GM18505 (cell line): ENCODE measurements at regions not wholly inside any gene's neighbourhood (a gene's known extent, or its start where the extent isn't known, plus 50 kb on each side); places are given as distances from the start of the nearest gene placed in this dataset.

Experiments used
- ATAC-seq: cut with Tn5 transposase; IDR thresholded peaks from one replicate; pipeline ENCODE4 v1.9.1; 2021; ENCODE audit not compliant: unreplicated experiment
- POLR2A ChIP-seq: IDR thresholded peaks from 4 replicates; pipeline ENCODE4 v1.6.1; 2011; ENCODE audit warnings: borderline replicate concordance; ENCODE audit not compliant: insufficient read depth, insufficient read length; ENCODE audit errors: extremely low read depth

DNA sequence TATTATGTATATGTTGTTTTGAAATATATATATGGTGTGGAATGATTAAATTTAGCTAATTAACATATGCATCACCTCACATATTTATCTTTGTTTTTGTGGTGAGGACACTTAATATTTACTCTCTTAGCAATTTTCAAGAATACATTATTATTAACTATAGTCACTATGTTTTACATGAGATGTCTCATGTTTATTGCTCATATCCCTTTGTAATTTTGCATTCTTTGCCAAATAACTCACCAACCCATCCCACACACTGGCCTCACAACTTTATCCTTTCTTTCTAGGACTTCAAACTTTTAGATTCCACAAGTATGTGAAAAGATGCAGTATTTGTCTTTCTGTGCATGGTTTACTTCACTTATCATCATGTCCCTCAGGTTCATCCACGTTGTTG lies 950.2 kb upstream of the CADM2 start:
- no peak for ATAC-seq
- TF ChIP-seq POLR2A: no peak

DNA sequence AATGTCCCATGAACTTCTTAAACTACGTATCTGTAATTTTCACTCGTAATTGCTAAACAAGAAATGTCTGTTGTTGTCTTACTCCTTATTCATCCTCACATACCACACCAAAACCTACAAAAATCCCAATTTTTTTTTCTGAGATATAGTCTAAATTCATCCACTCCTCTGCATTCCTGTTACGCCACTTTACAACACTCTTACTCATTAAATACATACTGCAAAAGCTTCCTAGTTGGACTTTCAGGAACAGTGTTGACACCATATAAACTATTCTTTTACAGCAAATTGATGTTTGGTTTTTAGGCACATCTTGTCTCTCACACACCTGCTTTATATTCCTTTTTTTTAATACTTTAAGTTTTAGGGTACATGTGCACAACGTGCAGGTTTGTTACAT lies 934.9 kb upstream of the CADM2 start:
- no peak for ATAC-seq
- no peak for TF ChIP-seq POLR2A

DNA sequence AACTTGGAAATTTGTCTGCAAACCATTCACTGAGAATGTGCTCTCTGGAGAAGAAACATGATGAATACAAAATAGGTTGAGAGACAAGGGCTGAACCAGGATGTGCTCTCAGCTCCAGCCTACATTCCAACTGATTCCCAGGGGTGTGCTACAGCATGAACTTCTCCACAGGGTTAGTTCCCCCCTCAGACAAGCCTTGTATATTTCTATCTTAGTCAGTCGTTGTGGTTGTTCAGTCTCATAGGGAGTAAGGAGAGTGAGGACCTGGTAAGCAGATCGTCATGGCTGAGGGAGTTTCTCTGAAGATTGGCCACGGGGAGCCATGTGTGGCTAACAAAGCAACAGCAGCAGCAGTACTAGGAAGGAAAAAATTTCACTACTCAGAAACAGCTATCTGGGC lies 919.7 kb upstream of the CADM2 start:
- no peak for TF ChIP-seq POLR2A
- no peak for ATAC-seq

DNA sequence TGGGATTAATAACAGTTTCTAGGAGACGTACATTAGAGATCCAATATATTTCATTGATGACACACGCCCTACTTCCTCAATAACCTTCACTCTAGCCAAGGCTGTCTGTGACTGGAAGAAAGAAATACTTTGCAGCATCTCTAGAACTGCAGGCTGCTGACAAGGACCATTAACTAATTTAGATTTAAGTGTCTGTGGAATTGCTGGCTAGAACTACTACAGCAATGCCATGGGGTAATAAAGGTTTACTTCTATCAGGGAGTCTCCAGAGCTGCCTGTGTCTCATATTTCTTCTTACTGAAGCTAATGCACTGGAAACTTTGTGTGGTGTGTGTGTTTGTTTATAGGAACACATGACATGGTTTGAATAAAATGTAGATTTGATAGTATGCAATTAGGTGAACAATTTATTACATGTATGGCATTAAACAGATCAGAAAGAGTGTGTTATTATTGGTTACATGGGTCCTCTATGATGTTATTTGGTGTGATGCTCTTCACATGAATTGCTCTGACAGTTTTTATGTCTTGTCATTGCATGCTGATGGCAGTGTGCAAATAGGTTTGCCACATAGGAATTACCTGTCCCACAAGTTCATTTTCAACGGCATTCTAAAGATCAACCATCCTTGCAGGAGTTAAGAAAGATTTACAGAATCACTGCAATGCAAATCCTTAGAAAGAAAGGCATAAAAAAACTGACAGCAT lies 916.2 kb upstream of the CADM2 start:
- TF ChIP-seq POLR2A: no peak
- ATAC-seq: no peak

DNA sequence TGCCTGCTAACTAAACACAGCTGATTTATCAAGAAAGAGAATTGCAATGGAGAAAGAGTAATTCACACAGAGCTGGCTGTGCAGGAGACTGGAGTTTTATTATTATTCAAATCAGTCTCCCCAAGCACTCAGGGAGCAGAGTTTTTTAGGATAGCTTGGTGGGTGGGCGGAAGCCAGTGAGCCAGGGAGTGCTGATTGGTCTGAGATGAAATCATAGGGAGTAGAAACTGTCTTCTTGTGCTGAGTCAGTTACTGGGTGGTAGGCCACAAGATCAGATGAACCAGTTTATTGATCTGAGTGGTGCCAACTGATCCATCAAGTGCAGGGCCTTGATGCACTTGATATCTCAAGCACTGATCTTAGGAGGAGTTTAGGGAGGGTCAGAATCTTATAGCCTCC lies 891.9 kb upstream of the CADM2 start:
- no peak for TF ChIP-seq POLR2A
- no peak for ATAC-seq

DNA sequence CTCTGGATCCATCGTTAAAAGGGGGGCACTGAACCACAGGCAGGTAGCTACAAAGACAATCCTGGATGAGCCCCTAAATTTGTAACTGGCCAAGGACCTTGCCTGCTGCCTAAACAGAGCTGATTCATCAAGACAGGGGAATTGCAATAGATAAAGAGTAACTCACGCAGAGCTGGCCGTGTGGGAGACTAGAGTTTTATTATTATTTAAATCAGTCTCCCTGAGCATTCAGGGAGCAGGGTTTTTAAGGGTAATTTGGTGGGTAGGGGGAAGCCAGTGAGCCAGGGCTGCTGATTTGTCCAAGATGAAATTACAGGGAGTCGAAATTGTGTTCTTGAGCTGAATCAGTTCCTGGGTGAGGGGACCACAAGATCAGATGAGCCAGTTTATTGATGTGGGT lies 885.1 kb upstream of the CADM2 start:
- ATAC-seq: no peak
- TF ChIP-seq POLR2A: no peak

DNA sequence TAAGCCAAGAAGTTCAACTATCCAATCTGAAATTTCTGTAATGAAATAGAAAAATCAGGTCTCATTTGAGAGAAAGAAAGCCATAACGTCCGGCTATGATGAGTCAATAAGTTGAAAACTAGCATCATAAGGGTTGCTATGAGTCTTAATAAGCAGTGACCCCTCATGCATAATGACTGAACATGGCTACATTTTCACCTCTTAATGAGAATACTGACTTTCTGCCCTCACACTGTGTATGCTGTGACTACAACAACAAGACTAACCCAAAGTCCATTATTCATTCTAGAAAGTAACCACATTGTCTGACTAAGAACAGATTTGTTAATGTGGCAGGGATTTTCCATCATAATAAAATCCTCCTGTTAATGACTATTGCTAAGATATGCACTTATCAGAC lies 884.0 kb upstream of the CADM2 start:
- no peak for TF ChIP-seq POLR2A
- no peak for ATAC-seq

DNA sequence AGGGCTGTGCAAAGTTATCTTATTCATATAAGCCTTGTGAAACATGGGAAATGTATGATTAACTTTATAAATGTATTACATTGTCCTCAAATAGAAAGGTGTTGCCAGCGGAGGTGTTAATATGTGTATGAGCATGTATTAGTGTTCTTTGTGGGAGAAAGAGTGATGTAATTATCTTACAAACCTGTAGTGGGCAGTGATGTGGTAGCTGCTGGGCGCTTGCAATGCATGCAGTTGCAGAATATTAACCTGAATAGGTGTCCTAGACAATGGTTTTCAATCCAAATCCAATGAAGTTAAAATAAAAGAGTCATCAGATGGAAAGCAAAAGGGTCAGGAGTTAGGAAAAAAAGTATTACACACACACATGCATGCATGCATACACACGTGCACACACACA lies 881.3 kb upstream of the CADM2 start:
- TF ChIP-seq POLR2A: no peak
- ATAC-seq: no peak

DNA sequence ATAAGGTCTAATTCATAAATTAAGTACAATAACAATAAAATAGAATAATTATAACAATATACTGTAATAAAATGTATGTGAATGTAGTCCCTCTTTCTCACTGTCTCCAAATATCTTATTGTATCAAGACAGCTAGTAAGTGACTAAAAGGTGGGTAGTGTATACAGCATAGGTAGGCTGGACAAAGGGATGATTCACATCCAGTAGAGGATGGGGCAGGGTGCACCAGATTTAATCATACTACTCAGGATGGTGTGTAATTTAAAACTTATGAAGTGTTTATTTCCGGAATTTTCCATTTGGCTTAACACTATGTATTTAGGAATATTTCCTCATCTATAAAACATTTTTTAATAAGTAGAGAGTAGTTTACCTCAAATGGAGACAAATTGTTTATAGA lies 876.1 kb upstream of the CADM2 start:
- TF ChIP-seq POLR2A: no peak
- ATAC-seq: no peak

DNA sequence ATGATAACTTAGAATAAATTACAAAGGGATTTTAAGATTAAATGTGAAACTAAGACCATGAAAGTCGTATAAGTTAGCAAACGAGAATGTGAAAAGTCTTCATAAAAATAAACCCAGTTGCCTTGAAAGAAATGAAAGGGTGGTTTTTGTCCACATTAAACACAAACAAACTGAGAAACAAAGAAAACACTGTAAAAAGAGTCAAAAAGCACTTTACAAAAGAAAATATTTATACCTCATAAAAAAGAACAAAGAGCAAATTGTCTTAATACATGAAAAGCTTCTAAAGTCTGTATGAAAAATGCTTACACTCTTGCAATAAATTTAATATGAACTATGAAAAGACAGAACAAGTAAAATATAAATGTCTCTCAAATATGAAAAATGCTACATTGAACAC lies 865.9 kb upstream of the CADM2 start:
- no peak for ATAC-seq
- TF ChIP-seq POLR2A: no peak

DNA sequence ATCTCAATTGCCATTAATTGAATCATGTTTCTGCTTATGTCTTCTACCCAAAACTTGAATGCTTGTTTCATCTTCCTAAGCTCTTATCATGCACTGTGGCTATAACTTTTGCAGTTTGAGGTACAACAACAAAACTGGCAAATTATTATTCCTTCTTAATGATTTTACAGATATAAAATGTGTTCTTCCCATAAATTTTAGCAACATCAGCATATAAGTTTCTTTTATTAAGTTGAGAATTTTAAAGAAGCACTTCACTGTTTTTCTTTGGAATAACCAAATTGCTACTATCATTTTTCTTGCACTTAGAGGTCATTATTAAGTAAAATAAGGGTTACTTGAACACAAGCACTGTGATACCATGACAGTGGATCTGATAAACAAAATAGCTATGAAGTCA lies 862.6 kb upstream of the CADM2 start:
- no peak for ATAC-seq

DNA sequence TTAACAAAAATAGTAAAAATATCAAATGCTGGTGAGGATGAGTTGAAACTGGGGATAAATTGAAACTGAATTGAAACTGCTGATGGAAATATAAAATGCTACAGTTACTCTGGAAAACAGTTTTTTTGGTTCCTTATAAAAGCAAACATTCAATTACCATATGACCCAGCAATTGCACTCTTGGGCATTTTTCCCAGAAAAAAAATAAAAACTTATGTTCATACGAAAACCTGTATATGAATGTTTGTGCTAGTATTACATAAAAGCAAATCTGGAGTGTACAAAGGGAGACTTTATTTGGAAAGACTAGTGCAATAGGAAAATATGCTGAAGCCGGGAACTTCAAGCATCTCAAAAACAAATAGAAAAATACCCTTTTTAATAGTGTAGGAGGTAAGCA lies 857.9 kb upstream of the CADM2 start:
- ATAC-seq: no peak
- TF ChIP-seq POLR2A: no peak

More for the DNA sequence above, 862.6 kb upstream of the CADM2 start:
- no peak for TF ChIP-seq POLR2A

DNA sequence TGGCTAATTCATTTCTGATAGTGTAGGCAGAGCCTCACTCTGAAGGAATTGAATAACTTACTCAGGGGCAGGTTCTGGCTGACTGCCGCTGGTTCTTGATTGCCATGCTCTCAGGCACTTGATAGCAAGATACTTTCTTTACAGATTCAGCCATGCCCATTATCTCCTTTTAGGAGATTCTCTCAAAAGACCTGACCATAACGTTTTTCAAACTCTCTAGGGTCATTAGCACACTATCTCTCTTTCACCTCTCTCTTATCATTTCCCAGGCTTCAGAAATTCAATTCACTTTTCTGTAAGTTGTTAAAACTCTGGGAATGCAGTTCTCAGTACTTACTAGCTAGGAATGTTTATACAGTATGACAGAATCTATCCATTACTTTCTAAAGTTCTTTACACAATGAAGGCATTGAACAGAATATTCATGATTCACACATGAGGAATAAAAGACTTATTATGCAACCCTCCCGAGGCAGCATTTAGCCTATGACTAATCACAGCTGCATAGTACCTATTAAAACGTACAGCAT lies 850.3 kb upstream of the CADM2 start:
- TF ChIP-seq POLR2A: no peak
- no peak for ATAC-seq

DNA sequence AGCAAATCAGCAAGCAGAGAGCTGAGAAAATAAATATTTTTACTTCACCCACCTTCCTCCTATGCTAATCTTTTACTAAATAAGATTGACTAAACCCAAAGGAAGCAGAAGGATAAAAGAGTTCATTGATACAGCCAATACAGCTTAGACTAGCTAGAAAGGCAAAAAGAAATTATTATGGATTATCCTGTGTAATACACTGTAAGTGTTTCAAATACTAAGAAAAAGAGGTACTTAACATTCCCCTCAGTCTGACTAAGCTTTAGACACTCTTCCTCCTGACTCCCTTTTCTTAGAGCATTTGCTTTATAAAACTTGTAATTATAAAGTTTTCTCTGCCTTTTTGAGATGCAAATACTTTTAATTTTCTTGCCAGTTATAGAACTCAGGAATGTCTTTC lies 848.9 kb upstream of the CADM2 start:
- TF ChIP-seq POLR2A: no peak

DNA sequence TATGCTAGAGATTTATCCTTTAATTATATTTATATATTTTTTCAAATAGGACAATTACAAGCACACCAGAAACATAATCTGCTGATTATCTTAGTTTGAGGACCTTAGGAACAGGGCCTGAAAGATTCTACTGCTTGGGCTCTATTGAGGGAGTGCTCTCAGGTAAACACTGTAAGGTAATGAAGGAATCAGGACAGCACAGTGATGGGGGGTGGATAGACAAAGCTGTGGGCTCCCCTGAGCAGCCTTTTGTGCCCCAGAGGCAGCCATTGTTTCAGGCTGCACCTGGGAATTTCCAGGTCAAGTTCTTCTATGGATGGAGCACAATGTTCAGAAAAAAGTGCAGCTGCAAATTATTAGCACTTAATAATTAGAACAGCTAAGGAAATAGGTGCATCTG lies 848.0 kb upstream of the CADM2 start:
- no peak for ATAC-seq
- TF ChIP-seq POLR2A: no peak

More for the DNA sequence above, 848.9 kb upstream of the CADM2 start:
- no peak for ATAC-seq
